ENCODE measurements at regions not wholly inside any gene's neighbourhood (a gene's known extent, or its start where the extent isn't known, plus 50 kb on each side); places are given as distances from the start of the nearest gene placed in this dataset.

DNA sequence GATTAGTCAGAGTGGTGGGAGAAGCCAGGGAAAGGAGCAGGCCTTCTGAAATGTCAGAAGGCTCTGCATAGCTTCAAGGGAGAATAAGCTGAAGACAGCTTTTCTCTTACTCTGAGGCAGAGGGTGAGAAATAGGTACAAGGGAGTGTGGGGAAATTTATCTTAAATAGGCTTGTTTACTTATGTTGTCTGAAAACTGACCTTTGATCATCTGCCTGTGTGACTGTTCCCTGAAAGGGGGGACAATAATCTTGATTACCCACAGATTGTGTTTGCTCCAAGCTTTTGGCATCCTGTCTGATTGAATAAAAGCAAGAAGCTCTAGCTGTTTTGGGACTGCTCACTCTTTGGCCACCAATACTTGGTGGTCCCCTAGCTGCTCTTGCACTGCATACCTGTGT lies 91.7 kb upstream of the TMSB4Y start:
- ChIA-PET CTCF (ENCODE audit: partially characterized antibody) (no interaction called here), POLR2A (ENCODE audit: partially characterized antibody) (no interaction called here)
- FAIRE-seq (peak; percentile 50), DNase-seq (ENCODE audit: low read depth in 1 of 2, low spot score in 2 of 2) (no peak)
- H3K36me3 ChIP-seq (ENCODE audit: control insufficient read depth in 2 of 4, insufficient read depth in 4 of 4, low read length in 3 of 4) = no peaks in the 10 kb centered on the region
- no peak overlapping the region for H3K9ac ChIP-seq (replicated peaks in 1 of 4; ENCODE audit: extremely low read depth in 1 of 4, low read depth in 3 of 4, low read length in 3 of 4)
- no peaks in the 10 kb centered on the region for H3K79me2 ChIP-seq (ENCODE audit: control insufficient read depth in 1 of 2, insufficient read depth in 2 of 2, low read length in 2 of 2)
- no peak overlapping the region for H2AFZ ChIP-seq (ENCODE audit: low read length)
- H3K4me1 ChIP-seq (replicated peaks in 1 of 4; ENCODE audit: control insufficient read depth in 3 of 4, insufficient read depth in 4 of 4, low read length in 3 of 4) = no peaks in the 10 kb centered on the region
- H4K20me1 ChIP-seq (replicated peaks in 1 of 2; ENCODE audit: control insufficient read depth in 1 of 2, insufficient read depth in 2 of 2, low read length in 2 of 2) = no peaks in the 10 kb centered on the region
- H4K91ac ChIP-seq (replicated peaks; ENCODE audit: insufficient read length, low read length) = no peak overlapping the region
- no peak overlapping the region for H3K4me3 ChIP-seq (ENCODE audit: extremely low read depth in 1 of 4, insufficient read depth in 2 of 4, low read depth in 3 of 4, low read length in 4 of 4)
- H2BK20ac ChIP-seq (ENCODE audit: low read length) = no peak overlapping the region
- H3K9me3 ChIP-seq (ENCODE audit: insufficient read depth in 2 of 2, low read depth in 1 of 2, low read length in 1 of 2) = no peaks in the 10 kb centered on the region
- H3K4ac ChIP-seq (replicated peaks; ENCODE audit: insufficient read length, low read depth, low read length) = no peak overlapping the region
- H2BK15ac ChIP-seq (ENCODE audit: low read length) = no peak overlapping the region
- H2BK120ac ChIP-seq (replicated peaks; ENCODE audit: low read depth, low read length) = no peak overlapping the region
- no peak overlapping the region for H3K4me2 ChIP-seq (ENCODE audit: insufficient read depth in 1 of 2, low read depth in 2 of 2, low read length in 2 of 2)
- H3K27ac ChIP-seq (ENCODE audit: low read depth, low read length) = no peak overlapping the region
- no peaks in the 10 kb centered on the region for H3K79me1 ChIP-seq (ENCODE audit: low read depth, low read length)
- H2AK5ac ChIP-seq (ENCODE audit: low read depth, low read length) = no peak overlapping the region
- no peak overlapping the region for H4K8ac ChIP-seq (ENCODE audit: extremely low read depth, insufficient read depth, low read length)
- H3K14ac ChIP-seq (ENCODE audit: insufficient read length) = no peak overlapping the region
- H2BK5ac ChIP-seq (ENCODE audit: low read depth, low read length) = no peak overlapping the region
- H3K23me2 ChIP-seq (ENCODE audit: low read depth, low read length) = no peaks in the 10 kb centered on the region
- no peak overlapping the region for H3K23ac ChIP-seq (ENCODE audit: insufficient read length)
- no peaks in the 10 kb centered on the region for H3K27me3 ChIP-seq (replicated peaks in 1 of 4; ENCODE audit: control insufficient read depth in 3 of 4, extremely low read depth in 1 of 4, insufficient read depth in 3 of 4, low read length in 3 of 4)
- H4K5ac ChIP-seq (ENCODE audit: insufficient read length, low read depth, low read length) = no peak overlapping the region
- no peak overlapping the region for H3K18ac ChIP-seq (ENCODE audit: extremely low read depth, low read length)
- H2BK12ac ChIP-seq (ENCODE audit: low read depth, low read length) = no peak overlapping the region
- H3K56ac ChIP-seq (replicated peaks; ENCODE audit: insufficient read length, low read depth, low read length) = no peak overlapping the region
- TF ChIP-seq EZH2 (IDR thresholded peaks at IDR 0.05; ENCODE audit: low read depth, low read length, severe bottlenecking) = no peak
- TF ChIP-seq SRF (IDR thresholded peaks at IDR 0.05; ENCODE audit: low read depth, low read length) = no peak
- TF ChIP-seq, protein P1, sequence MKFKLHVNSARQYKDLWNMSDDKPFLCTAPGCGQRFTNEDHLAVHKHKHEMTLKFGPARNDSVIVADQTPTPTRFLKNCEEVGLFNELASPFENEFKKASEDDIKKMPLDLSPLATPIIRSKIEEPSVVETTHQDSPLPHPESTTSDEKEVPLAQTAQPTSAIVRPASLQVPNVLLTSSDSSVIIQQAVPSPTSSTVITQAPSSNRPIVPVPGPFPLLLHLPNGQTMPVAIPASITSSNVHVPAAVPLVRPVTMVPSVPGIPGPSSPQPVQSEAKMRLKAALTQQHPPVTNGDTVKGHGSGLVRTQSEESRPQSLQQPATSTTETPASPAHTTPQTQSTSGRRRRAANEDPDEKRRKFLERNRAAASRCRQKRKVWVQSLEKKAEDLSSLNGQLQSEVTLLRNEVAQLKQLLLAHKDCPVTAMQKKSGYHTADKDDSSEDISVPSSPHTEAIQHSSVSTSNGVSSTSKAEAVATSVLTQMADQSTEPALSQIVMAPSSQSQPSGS (IDR thresholded peaks at IDR 0.05; ENCODE audit: low read length) = no peak
- no peak for TF ChIP-seq RNF2 (IDR thresholded peaks at IDR 0.05; ENCODE audit: borderline replicate concordance, low read depth, low read length, missing control alignments, poor library complexity, severe bottlenecking)
- TF ChIP-seq SIX5 (IDR thresholded peaks at IDR 0.05; ENCODE audit: low read depth, low read length) = no peak
- TF ChIP-seq MAFK (IDR thresholded peaks at IDR 0.05; ENCODE audit: low read depth, low read length) = no peak
- TF ChIP-seq NRF1 (IDR thresholded peaks at IDR 0.05; ENCODE audit: low read depth, low read length) = no peak
